NCI-H1105 (cell line): ENCODE measurements at regions not wholly inside any gene's neighbourhood (a gene's known extent, or its start where the extent isn't known, plus 50 kb on each side); places are given as distances from the start of the nearest gene placed in this dataset.

Source experiments
- DNase-seq: peaks from one replicate; lab custom pipeline; 2025; lab: John Stamatoyannopoulos, UW

GRCh38 chr2:128726236-128726635 is 407.6 kb upstream of the HS6ST1 start:
- DNase-seq = no peak

- no peak for DNase-seq
These were observed 408.2 kb upstream of the HS6ST1 start for GRCh38 chr2:128726911-128727310.

GRCh38 chr2:128727404-128727803 is 408.7 kb upstream of the HS6ST1 start:
- DNase-seq = no peak

- DNase-seq = no peak
These were observed 409.2 kb upstream of the HS6ST1 start for GRCh38 chr2:128727914-128728313.

GRCh38 chr2:128729051-128729450 is 410.4 kb upstream of the HS6ST1 start:
- no peak for DNase-seq

GRCh38 chr2:128731994-128732650 is 413.5 kb upstream of the HS6ST1 start:
- no peak for DNase-seq

- DNase-seq = no peak
These were observed 414.3 kb upstream of the HS6ST1 start for GRCh38 chr2:128732976-128733431.

GRCh38 chr2:128733450-128733849 is 414.8 kb upstream of the HS6ST1 start:
- DNase-seq = no peak

- DNase-seq = no peak
These were observed 416.0 kb upstream of the HS6ST1 start for GRCh38 chr2:128734521-128735295.

- DNase-seq = no peak
These were observed 416.8 kb upstream of the HS6ST1 start for GRCh38 chr2:128735296-128735960.

GRCh38 chr2:128736046-128736688 is 417.5 kb upstream of the HS6ST1 start:
- no peak for DNase-seq

- no peak for DNase-seq
These were observed 418.2 kb upstream of the HS6ST1 start for GRCh38 chr2:128736689-128737545.

GRCh38 chr2:128737546-128737826 is 418.8 kb upstream of the HS6ST1 start:
- no peak for DNase-seq

- no peak for DNase-seq
These were observed 419.9 kb upstream of the HS6ST1 start for GRCh38 chr2:128738446-128739110.

GRCh38 chr2:128742467-128742866 is 423.8 kb upstream of the HS6ST1 start:
- no peak for DNase-seq

- no peak for DNase-seq
These were observed 427.3 kb upstream of the HS6ST1 start for GRCh38 chr2:128745946-128746345.

- DNase-seq = no peak
These were observed 427.7 kb upstream of the HS6ST1 start for GRCh38 chr2:128746356-128746755.

GRCh38 chr2:128748336-128748735 is 429.7 kb upstream of the HS6ST1 start:
- no peak for DNase-seq

GRCh38 chr2:128748835-128749605 is 430.4 kb upstream of the HS6ST1 start:
- DNase-seq = no peak
